ENCODE measurements at regions not wholly inside any gene's neighbourhood (a gene's known extent, or its start where the extent isn't known, plus 50 kb on each side); places are given as distances from the start of the nearest gene placed in this dataset.

- DNase-seq (ENCODE audit: unreplicated experiment) = no peak
- intact Hi-C loops (cut with micrococcal nuclease) = no loop called here
- no peaks in the 10 kb centered on the region for H3K4me1 Mint-ChIP-seq (ENCODE audit: insufficient read depth, unreplicated experiment)
- H3K27me3 Mint-ChIP-seq (ENCODE audit: insufficient read depth, unreplicated experiment) = no peaks in the 10 kb centered on the region
- ChIA-PET CTCF (interaction anchor here (0.7 kb wide), 1 partner anchor 72 kb away, joined by 3 read pairs; no protein-coding TSS in a partner anchor), POLR2A (interaction anchor here (0.7 kb wide), 1 partner anchor 21 kb away, joined by 3 read pairs; no protein-coding TSS in a partner anchor)
- no peak overlapping the region for H3K4me3 Mint-ChIP-seq (ENCODE audit: unreplicated experiment)
- BruUV-seq (replicated peaks) = no TSS peak
- TF ChIP-seq CTCF (IDR thresholded peaks at IDR 0.05; ENCODE audit: unreplicated experiment) = no peak
- no peak overlapping the region for H3K27ac Mint-ChIP-seq (ENCODE audit: low read depth, unreplicated experiment)
- no peaks in the 10 kb centered on the region for H3K36me3 Mint-ChIP-seq (ENCODE audit: insufficient read depth, unreplicated experiment)
- H3K9me3 Mint-ChIP-seq (ENCODE audit: unreplicated experiment) = peaks cover 14% of the 10 kb centered on the region
These were observed 390.4 kb downstream of the CMPK2 start for GRCh38 chr2:6475155-6475940.

- no peak for TF ChIP-seq CTCF (IDR thresholded peaks at IDR 0.05; ENCODE audit: unreplicated experiment)
- peaks cover 31% of the 10 kb centered on the region for H3K9me3 Mint-ChIP-seq (ENCODE audit: unreplicated experiment)
- H3K4me3 Mint-ChIP-seq (ENCODE audit: unreplicated experiment) = no peak overlapping the region
- BruUV-seq (replicated peaks) = no TSS peak
- CTCF ChIA-PET = interaction anchor here (0.6 kb wide), 1 partner anchor 550 kb away, joined by 4 read pairs; no protein-coding TSS in a partner anchor
- no peaks in the 10 kb centered on the region for H3K36me3 Mint-ChIP-seq (ENCODE audit: insufficient read depth, unreplicated experiment)
- H3K27me3 Mint-ChIP-seq (ENCODE audit: insufficient read depth, unreplicated experiment) = no peaks in the 10 kb centered on the region
- POLR2A ChIA-PET = no interaction called here
- intact Hi-C loops (cut with micrococcal nuclease) = no loop called here
- no peaks in the 10 kb centered on the region for H3K4me1 Mint-ChIP-seq (ENCODE audit: insufficient read depth, unreplicated experiment)
- no peak overlapping the region for H3K27ac Mint-ChIP-seq (ENCODE audit: low read depth, unreplicated experiment)
- DNase-seq (ENCODE audit: unreplicated experiment) = no peak
These were observed 385.2 kb downstream of the CMPK2 start for GRCh38 chr2:6480514-6480913.

DNA sequence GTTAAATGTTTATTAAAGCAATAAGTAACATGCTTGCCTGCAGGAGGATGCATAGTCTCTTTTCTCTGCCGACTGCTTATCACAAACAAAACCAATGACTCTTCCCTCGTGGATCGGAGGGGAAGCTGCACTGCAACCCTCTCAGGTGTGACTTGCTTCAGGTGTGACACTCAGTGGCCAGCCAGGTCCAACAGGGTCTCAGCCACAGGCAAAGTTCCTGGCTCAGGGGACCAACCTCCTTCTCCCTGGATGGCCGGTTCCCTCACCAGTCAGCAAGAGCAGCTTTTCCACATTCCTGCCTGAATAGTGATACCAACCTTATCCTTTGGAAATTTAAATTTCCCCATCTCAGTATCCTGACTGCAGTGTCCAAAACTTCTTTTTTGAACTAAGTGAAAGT is 383.5 kb downstream of the CMPK2 start:
- H3K36me3 Mint-ChIP-seq (ENCODE audit: insufficient read depth, unreplicated experiment) = no peaks in the 10 kb centered on the region
- CTCF ChIA-PET = no interaction called here
- no peaks in the 10 kb centered on the region for H3K4me1 Mint-ChIP-seq (ENCODE audit: insufficient read depth, unreplicated experiment)
- no TSS peak for BruUV-seq (replicated peaks)
- POLR2A ChIA-PET = no interaction called here
- no peak for DNase-seq (ENCODE audit: unreplicated experiment)
- no peaks in the 10 kb centered on the region for H3K27me3 Mint-ChIP-seq (ENCODE audit: insufficient read depth, unreplicated experiment)
- H3K27ac Mint-ChIP-seq (ENCODE audit: low read depth, unreplicated experiment) = no peak overlapping the region
- H3K9me3 Mint-ChIP-seq (ENCODE audit: unreplicated experiment) = peaks cover 31% of the 10 kb centered on the region
- TF ChIP-seq CTCF (IDR thresholded peaks at IDR 0.05; ENCODE audit: unreplicated experiment) = no peak
- H3K4me3 Mint-ChIP-seq (ENCODE audit: unreplicated experiment) = no peak overlapping the region
- intact Hi-C loops (cut with micrococcal nuclease) = no loop called here

DNA sequence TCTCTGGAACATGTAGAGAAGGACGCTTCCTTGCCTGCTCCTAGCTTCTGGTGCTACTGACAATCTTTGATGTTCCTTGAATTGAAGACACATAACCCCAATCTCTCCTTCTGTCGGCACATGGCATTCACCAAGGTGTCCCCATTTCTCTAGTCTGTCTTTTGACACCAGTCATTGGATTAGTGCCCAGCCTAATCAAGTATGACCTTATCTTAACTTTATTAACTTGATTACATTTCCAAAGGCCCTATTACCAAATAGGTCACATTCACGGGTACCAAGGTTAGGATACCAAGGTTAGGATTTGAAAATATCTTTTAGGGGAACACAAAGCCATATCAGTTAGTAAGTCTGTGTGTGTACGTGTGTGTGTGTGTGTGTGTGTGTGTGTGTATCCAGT is 377.9 kb downstream of the CMPK2 start:
- DNase-seq (ENCODE audit: unreplicated experiment) = no peak
- Mint-ChIP-seq H3K27me3 (ENCODE audit: insufficient read depth, unreplicated experiment) (no peaks in the 10 kb centered on the region), H3K4me1 (ENCODE audit: insufficient read depth, unreplicated experiment) (no peaks in the 10 kb centered on the region), H3K4me3 (ENCODE audit: unreplicated experiment) (no peak overlapping the region), H3K9me3 (ENCODE audit: unreplicated experiment) (peaks cover 22% of the 10 kb centered on the region), H3K36me3 (ENCODE audit: insufficient read depth, unreplicated experiment) (no peaks in the 10 kb centered on the region), H3K27ac (ENCODE audit: low read depth, unreplicated experiment) (no peak overlapping the region)
- POLR2A ChIA-PET = interaction anchor here (0.6 kb wide), 1 partner anchor 60 kb away, joined by 3 read pairs; no protein-coding TSS in a partner anchor
- no peak for TF ChIP-seq CTCF (IDR thresholded peaks at IDR 0.05; ENCODE audit: unreplicated experiment)
- CTCF ChIA-PET = interaction anchor here (0.6 kb wide), 1 partner anchor 418 kb away, joined by 3 read pairs; no protein-coding TSS in a partner anchor
- no TSS peak for BruUV-seq (replicated peaks)
- intact Hi-C loops (cut with micrococcal nuclease) = no loop called here

All from MCF 10A (cell line).